HG03039 (cell line): ENCODE measurements at regions not wholly inside any gene's neighbourhood (a gene's known extent, or its start where the extent isn't known, plus 50 kb on each side); places are given as distances from the start of the nearest gene placed in this dataset.

Experiments
- ATAC-seq: cut with Tn5 transposase; IDR thresholded peaks from one replicate; pipeline ENCODE4 v1.9.1; 2021; ENCODE audit warnings: mild to moderate bottlenecking, moderate library complexity; ENCODE audit not compliant: unreplicated experiment

GRCh38 chr1:116261227-116261626 lies 111.8 kb upstream of the ATP1A1 start:
- no peak for ATAC-seq

GRCh38 chr1:116262207-116262994 lies 110.6 kb upstream of the ATP1A1 start:
- no peak for ATAC-seq

- no peak for ATAC-seq
These were observed 110.1 kb upstream of the ATP1A1 start for GRCh38 chr1:116262995-116263385.

GRCh38 chr1:116265931-116266863 lies 106.8 kb upstream of the ATP1A1 start:
- no peak for ATAC-seq

GRCh38 chr1:116266864-116267212 lies 106.2 kb upstream of the ATP1A1 start:
- ATAC-seq, result no peak

- no peak for ATAC-seq
These were observed 104.8 kb upstream of the ATP1A1 start for GRCh38 chr1:116268211-116268610.

- no peak for ATAC-seq
These were observed 102.6 kb upstream of the ATP1A1 start for GRCh38 chr1:116270316-116271057.

GRCh38 chr1:116273042-116273783 lies 99.8 kb upstream of the ATP1A1 start:
- no peak for ATAC-seq

GRCh38 chr1:116276532-116276931 lies 96.5 kb upstream of the ATP1A1 start:
- no peak for ATAC-seq

GRCh38 chr1:116277840-116278540 lies 95.1 kb upstream of the ATP1A1 start:
- no peak for ATAC-seq

- ATAC-seq, result no peak
These were observed 94.5 kb upstream of the ATP1A1 start for GRCh38 chr1:116278541-116278866.

GRCh38 chr1:116279715-116280114 lies 93.3 kb upstream of the ATP1A1 start:
- ATAC-seq, result no peak

- no peak for ATAC-seq
These were observed 88.1 kb upstream of the ATP1A1 start for GRCh38 chr1:116284819-116285390.

GRCh38 chr1:116286541-116286971 lies 86.5 kb upstream of the ATP1A1 start:
- ATAC-seq, result no peak

GRCh38 chr1:116287341-116288200 lies 85.5 kb upstream of the ATP1A1 start:
- ATAC-seq, result no peak

- peak; percentile 91 for ATAC-seq
These were observed 84.8 kb upstream of the ATP1A1 start for GRCh38 chr1:116288201-116288598.

GRCh38 chr1:116289193-116289592 lies 83.9 kb upstream of the ATP1A1 start:
- no peak for ATAC-seq

GRCh38 chr1:116290085-116290705 lies 82.8 kb upstream of the ATP1A1 start:
- no peak for ATAC-seq
